ENCODE measurements at regions not wholly inside any gene's neighbourhood (a gene's known extent, or its start where the extent isn't known, plus 50 kb on each side); places are given as distances from the start of the nearest gene placed in this dataset.

GRCh38 chr3:77869423-77869822, 829.5 kb downstream of the ROBO2 start:
- no peak for DNase-seq

DNA sequence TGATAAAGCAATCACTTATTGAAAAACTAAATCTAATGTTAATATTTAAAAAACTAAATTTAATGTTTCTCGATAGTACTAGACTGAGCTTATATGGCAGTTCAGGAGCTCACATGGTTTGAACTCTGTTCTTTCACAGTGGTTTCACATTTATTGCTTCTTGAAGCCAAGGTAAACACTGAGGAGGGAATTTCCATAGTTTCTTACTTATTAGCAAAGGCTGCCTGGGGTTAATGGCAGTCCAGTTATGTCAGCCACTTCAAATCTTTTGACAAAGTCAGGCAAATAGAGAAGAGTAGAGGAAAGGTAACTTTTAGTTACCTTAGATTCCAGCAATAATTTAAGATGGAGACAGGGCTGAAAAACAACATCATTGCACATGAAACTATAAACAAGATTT, 831.5 kb downstream of the ROBO2 start:
- DNase-seq, result no peak

DNA sequence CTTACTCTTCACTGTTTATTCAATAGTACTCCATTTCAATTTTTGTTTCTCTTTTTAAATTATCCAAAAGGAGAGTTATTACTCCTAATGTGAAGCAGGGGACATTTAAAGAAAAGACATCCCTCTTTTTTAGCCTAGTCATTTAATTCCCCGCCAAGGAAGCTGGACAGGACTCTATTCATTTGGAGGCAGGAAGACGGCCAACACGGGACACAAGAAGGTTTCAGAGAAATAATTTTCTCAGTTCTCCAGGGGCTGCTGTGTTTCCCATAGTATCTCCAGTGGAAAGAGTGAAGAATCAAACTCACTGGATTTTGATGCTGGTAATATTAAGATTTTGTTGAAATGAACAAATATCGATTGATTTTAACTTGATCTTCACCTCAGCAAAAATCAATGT, 833.7 kb downstream of the ROBO2 start:
- no peak for DNase-seq

GRCh38 chr3:77885381-77885780, 845.5 kb downstream of the ROBO2 start:
- DNase-seq, result no peak

DNA sequence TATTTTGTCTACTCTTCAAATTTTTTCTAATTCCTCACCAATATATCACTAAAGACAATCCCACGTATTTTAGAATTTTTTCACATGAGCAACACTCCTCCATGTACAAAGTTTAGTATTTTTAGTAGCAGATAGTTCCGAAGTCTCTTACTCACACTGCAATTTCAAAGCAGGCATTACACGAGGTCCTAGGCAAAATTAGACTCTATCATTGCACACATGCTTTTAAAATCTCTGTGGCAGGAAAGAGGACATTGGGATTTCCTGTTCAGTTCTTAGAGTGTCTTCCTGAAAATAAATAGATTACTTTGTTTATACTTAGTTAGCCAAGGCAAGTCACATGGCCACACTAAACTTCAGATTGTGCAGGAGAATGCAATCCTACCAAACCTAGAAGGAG, 847.7 kb downstream of the ROBO2 start:
- no peak for DNase-seq

- DNase-seq, result no peak
These were observed 849.7 kb downstream of the ROBO2 start for GRCh38 chr3:77889616-77890015.

- DNase-seq, result no peak
These were observed 858.7 kb downstream of the ROBO2 start for GRCh38 chr3:77898621-77899020.

GRCh38 chr3:77902675-77903074, 862.8 kb downstream of the ROBO2 start:
- no peak for DNase-seq

- DNase-seq, result peak; percentile 97
These were observed 866.3 kb downstream of the ROBO2 start for GRCh38 chr3:77906102-77906709.

GRCh38 chr3:77913524-77914174, 873.8 kb downstream of the ROBO2 start:
- DNase-seq, result no peak

DNA sequence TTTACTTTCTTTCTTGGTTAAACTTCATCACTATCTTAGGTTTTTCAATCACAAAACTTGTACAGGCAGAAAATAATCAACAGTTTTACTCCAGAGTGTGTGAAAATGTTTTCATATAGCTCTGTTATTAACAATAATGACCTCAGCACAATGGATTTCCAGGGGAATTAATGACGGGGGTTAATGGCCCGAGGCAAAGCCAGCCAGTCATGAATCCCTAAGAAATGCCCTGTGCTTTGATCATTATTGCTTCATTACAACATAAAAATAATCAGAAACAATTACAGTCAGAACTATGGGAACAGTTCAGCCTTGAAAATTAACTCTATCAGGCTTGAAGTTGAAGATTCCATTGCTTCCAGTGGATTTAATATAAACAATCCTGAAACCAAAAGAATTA, 875.4 kb downstream of the ROBO2 start:
- peak; percentile 82 for DNase-seq

DNA sequence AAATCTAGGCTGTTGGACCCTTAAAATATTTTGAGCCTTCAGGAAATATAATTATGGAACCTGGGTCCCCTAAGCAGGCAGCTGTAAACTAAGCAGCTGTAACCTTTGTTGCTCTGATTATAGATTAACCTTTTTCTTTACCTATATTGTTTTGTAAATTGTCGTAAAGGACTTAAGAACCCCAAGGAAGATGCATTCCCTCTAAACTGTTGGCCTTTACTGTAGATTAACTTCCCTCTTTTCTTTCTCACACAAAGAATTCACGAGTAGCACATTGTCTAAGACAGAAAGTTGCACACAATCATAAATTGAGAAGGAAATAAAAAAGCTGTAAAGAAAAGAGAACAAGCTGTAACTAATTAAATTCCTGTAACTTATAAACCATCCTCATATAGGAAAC, 877.3 kb downstream of the ROBO2 start:
- no peak for DNase-seq

GRCh38 chr3:77919244-77919643, 879.3 kb downstream of the ROBO2 start:
- DNase-seq, result no peak

- DNase-seq, result no peak
These were observed 891.5 kb downstream of the ROBO2 start for GRCh38 chr3:77931255-77932009.

GRCh38 chr3:77932926-77933325, 893.0 kb downstream of the ROBO2 start:
- no peak for DNase-seq

GRCh38 chr3:77933926-77934325, 894.0 kb downstream of the ROBO2 start:
- DNase-seq, result no peak

DNA sequence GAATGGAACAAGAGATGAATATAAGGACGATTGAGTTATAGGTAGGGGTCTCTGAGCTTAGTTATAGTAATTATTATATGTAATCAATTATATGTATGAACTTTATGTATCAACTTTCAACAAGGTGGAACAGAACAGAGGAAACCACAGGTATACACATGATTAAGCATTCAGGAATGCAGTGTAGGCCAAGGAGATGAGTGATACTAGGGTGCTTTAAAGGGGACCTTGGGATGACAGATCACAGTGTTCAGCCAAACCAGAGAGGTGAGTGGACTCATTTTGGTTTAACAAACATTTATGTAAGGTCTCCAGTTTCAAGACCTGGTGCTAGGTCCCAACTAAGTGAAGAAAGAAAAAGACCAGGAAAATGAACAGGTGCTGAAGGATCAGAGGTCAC, 895.5 kb downstream of the ROBO2 start:
- no peak for DNase-seq

DNA sequence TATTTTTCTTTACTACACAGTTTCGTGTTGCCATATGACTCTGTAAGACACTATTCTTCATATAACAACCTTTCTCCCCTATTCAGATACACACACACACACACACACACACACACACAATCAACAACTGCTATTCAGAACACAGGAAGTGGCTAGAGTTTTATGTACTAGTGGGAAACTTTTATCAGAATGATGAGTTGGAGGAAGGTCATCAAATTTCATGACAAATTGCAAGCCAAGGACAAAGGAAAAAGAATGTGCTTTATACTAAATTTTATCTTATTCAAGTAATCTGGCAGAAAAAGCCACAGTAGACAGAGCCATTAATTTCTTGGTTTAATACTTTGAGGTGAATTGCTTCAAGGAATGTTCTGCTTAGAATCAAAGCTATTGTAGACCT, 899.8 kb downstream of the ROBO2 start:
- no peak for DNase-seq

GRCh38 chr3:77943598-77943997, 903.7 kb downstream of the ROBO2 start:
- DNase-seq, result no peak

GRCh38 chr3:77945320-77945719, 905.4 kb downstream of the ROBO2 start:
- DNase-seq, result no peak

- DNase-seq, result no peak
These were observed 907.8 kb downstream of the ROBO2 start for GRCh38 chr3:77947671-77948070.

- DNase-seq, result no peak
These were observed 927.7 kb downstream of the ROBO2 start for GRCh38 chr3:77967621-77968020.

GRCh38 chr3:77976079-77976478, 936.2 kb downstream of the ROBO2 start:
- no peak for DNase-seq

GRCh38 chr3:78003090-78003489, 963.2 kb downstream of the ROBO2 start:
- no peak for DNase-seq

Measured in kidney glomerular epithelial cell (primary cell).